Body of pancreas (tissue), 4 donors: ENCODE measurements at regions not wholly inside any gene's neighbourhood (a gene's known extent, or its start where the extent isn't known, plus 50 kb on each side); places are given as distances from the start of the nearest gene placed in this dataset.
A peak's percentile ranks its signal among the peaks of the same experiment; 100 is the strongest.
"Not testable (repeated sequence)": the region's sequence is repeated elsewhere in the genome, so short reads cannot be mapped to it uniquely, and the experiment has no call there.

ENCODE experiments used
- ATAC-seq: fragments of 150-250 bp; one replicate; pipeline ENCODE4 v1.9.1; 2016
- DNase-seq, 4 donors: peaks; one replicate each; pipeline ENCODE4 v3.0.0-alpha.2; 2019
- H3K27ac ChIP-seq, 4 donors: fragments of 200-600 bp; sonication (generic); 1 replicate in 3 of 4; 2 replicates in 1 of 4; pipeline versions ENCODE4 v1.5.1 to v1.6.1; 2016 to 2019; ENCODE audit warnings: mild to moderate bottlenecking in 1 of 4, mixed read lengths in 1 of 4, moderate library complexity in 1 of 4
- H3K27me3 ChIP-seq, 2 donors: fragments of 200-600 bp; sonication (generic); one replicate each; pipeline ENCODE4 v1.6.0; 2016; ENCODE audit warnings: mild to moderate bottlenecking in 1 of 2
- H3K36me3 ChIP-seq, 2 donors: fragments of 200-600 bp; sonication (generic); replicated peaks in 1 of 2; 2 replicates each; pipeline ENCODE4 v1.5.1; 2016; ENCODE audit warnings: low read depth in 2 of 2; ENCODE audit not compliant: insufficient read depth in 1 of 2
- H3K4me1 ChIP-seq: fragments of 200-600 bp; sonication (generic); one replicate; pipeline ENCODE4 v1.6.0; 2016
- H3K4me3 ChIP-seq, 2 donors: fragments of 200-600 bp; sonication (generic); 1 replicate in 1 of 2; 2 replicates in 1 of 2; pipeline ENCODE4 v1.5.1; 2016 to 2019
- H3K9me3 ChIP-seq, 3 donors: fragments of 200-600 bp; sonication (generic); 1 replicate in 2 of 3; 2 replicates in 1 of 3; pipeline ENCODE4 v1.5.1; 2016
- POLR2A ChIP-seq, 3 donors: fragments of 450-650 bp; IDR thresholded peaks; one replicate each; pipeline ENCODE4 v1.6.1; 2016; ENCODE audit warnings: antibody characterized with exemption in 3 of 3, mild to moderate bottlenecking in 2 of 3
- WGBS, 2 donors: methylation state at CpG; one replicate each; pipeline ENCODE4 v1.1.5; 2017; 5-methylcytosine and 5-hydroxymethylcytosine counted together
- intact Hi-C: fragments of 100-400 bp; cut with DNase I; formaldehyde crosslinking; loops from one replicate; pipeline ENCODE4 v1.15.1; 2023
- TF ChIP-seq, protein P1 (sequence below), 7 experiments: fragments of 450-650 bp in 4 of 7; fragments of 200-600 bp in 3 of 7; sonication (generic) in 3 of 7; IDR thresholded peaks; one replicate each; pipeline ENCODE4 v1.5.1; 2016 to 2019; ENCODE audit warnings: antibody characterized with exemption in 7 of 7

- no peaks in the 10 kb centered on the region for H3K36me3 ChIP-seq
- H3K4me1 ChIP-seq, result peaks cover 13% of the 10 kb centered on the region
- intact Hi-C loops, result no loop called here
- DNase-seq (peak in 2 of 4 donors; percentile 4 to 15), ATAC-seq (no peak)
- WGBS, 2 donors, result 15 to 22% methylated on average over 3 of the region's 3 CpGs
- no peak overlapping the region for H3K4me3 ChIP-seq
- no peaks in the 10 kb centered on the region for H3K9me3 ChIP-seq
- H3K27me3 ChIP-seq, result no peaks in the 10 kb centered on the region
- TF ChIP-seq POLR2A (IDR thresholded peaks at IDR 0.05), result no peak
- TF ChIP-seq, protein P1, sequence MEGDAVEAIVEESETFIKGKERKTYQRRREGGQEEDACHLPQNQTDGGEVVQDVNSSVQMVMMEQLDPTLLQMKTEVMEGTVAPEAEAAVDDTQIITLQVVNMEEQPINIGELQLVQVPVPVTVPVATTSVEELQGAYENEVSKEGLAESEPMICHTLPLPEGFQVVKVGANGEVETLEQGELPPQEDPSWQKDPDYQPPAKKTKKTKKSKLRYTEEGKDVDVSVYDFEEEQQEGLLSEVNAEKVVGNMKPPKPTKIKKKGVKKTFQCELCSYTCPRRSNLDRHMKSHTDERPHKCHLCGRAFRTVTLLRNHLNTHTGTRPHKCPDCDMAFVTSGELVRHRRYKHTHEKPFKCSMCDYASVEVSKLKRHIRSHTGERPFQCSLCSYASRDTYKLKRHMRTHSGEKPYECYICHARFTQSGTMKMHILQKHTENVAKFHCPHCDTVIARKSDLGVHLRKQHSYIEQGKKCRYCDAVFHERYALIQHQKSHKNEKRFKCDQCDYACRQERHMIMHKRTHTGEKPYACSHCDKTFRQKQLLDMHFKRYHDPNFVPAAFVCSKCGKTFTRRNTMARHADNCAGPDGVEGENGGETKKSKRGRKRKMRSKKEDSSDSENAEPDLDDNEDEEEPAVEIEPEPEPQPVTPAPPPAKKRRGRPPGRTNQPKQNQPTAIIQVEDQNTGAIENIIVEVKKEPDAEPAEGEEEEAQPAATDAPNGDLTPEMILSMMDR (IDR thresholded peaks at IDR 0.05), result no peak
- H3K27ac ChIP-seq, result no peak overlapping the region
These were observed 179.3 kb upstream of the FLRT2 start for GRCh38 chr14:85350667-85351066.

DNA sequence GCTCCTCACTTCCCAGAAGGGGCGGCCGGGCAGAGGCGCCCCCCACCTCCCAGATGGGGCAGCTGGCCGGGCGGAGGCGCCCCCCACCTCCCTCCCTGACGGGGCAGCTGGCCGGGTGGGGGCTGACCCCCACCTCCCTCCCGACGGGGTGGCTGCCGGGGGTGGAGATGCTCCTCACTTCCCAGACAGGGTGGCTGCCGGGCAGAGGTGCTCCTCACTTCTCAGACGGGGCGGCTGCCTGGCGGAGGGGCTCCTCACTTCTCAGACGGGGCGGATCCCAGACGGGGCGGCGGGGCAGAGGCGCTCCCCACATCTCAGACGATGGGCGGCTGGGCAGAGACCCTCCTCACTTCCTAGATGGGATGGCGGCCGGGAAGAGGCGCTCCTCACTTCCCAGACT lies 177.4 kb upstream of the FLRT2 start:
- 91 to 93% methylated on average over 5 to 18 of the region's 26 CpGs for WGBS, 2 donors
- H3K4me3 ChIP-seq, H3K9me3 ChIP-seq, ATAC-seq, H3K27me3 ChIP-seq, H3K36me3 ChIP-seq, intact Hi-C loops, DNase-seq, H3K27ac ChIP-seq: not testable (repeated sequence)
- peaks cover 20% of the 10 kb centered on the region for H3K4me1 ChIP-seq

- H3K27ac ChIP-seq, result no peak overlapping the region
These were observed 172.8 kb upstream of the FLRT2 start for GRCh38 chr14:85357120-85357519.

GRCh38 chr14:85358136-85358785 lies 171.7 kb upstream of the FLRT2 start:
- Histone ChIP-seq H3K27me3 (no peaks in the 10 kb centered on the region), H3K9me3 (no peaks in the 10 kb centered on the region), H3K4me1 (peaks cover 7% of the 10 kb centered on the region), H3K27ac (no peak overlapping the region), H3K4me3 (no peak overlapping the region), H3K36me3 (no peaks in the 10 kb centered on the region)
- 78 to 89% methylated on average over 1 of the region's 1 CpG for WGBS, 2 donors
- ATAC-seq (no peak), DNase-seq (no peak)
- intact Hi-C loops, result no loop called here
- TF ChIP-seq POLR2A (IDR thresholded peaks at IDR 0.05), result no peak
- TF ChIP-seq, protein P1 (IDR thresholded peaks at IDR 0.05), result no peak

More at GRCh38 chr14:85357120-85357519, 172.8 kb upstream of the FLRT2 start:
- intact Hi-C loops, result no loop called here
- Histone ChIP-seq H3K36me3 (no peaks in the 10 kb centered on the region), H3K9me3 (no peaks in the 10 kb centered on the region), H3K4me3 (no peak overlapping the region), H3K4me1 (peaks cover 7% of the 10 kb centered on the region), H3K27me3 (no peaks in the 10 kb centered on the region)
- no peak for DNase-seq
- WGBS, 2 donors, result 60 to 61% methylated on average over 5 of the region's 5 CpGs
- TF ChIP-seq, protein P1 (IDR thresholded peaks at IDR 0.05), result no peak
- TF ChIP-seq POLR2A (IDR thresholded peaks at IDR 0.05), result no peak
- ATAC-seq, result no peak

- peaks cover 7% of the 10 kb centered on the region for H3K4me1 ChIP-seq
- DNase-seq, result no peak
- no peak overlapping the region for H3K27ac ChIP-seq
- H3K9me3 ChIP-seq, result no peaks in the 10 kb centered on the region
- H3K36me3 ChIP-seq, result no peaks in the 10 kb centered on the region
- no peak for TF ChIP-seq POLR2A (IDR thresholded peaks at IDR 0.05)
- TF ChIP-seq, protein P1 (IDR thresholded peaks at IDR 0.05), result no peak
- no peak overlapping the region for H3K4me3 ChIP-seq
- intact Hi-C loops, result no loop called here
- no peak for ATAC-seq
- H3K27me3 ChIP-seq, result no peaks in the 10 kb centered on the region
These were observed 170.4 kb upstream of the FLRT2 start for GRCh38 chr14:85359505-85359904.
